ENCODE measurements at regions not wholly inside any gene's neighbourhood (a gene's known extent, or its start where the extent isn't known, plus 50 kb on each side); places are given as distances from the start of the nearest gene placed in this dataset.

GRCh38 chr18:11268741-11269233, 119.4 kb upstream of the PIEZO2 start:
- no peak for DNase-seq (ENCODE audit: low spot score)

DNA sequence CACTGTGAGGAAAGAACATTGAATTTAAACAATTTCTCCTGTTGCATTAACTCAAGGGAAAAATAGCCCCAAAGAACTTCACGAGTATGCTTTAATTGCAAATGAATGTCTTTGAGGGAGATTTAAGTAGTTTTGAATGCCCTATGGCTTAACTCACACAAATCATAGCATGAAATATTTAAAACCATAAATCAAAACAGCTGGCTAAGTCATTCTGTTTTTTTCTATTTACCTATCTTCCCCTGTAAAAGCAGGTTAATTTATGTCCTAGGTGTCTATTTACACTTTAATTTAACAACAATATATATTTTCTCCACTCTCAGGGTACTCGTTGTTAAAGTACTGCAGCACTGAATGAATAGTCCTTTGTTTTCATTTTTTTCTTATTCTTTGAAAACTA, 118.8 kb upstream of the PIEZO2 start:
- no peak for DNase-seq (ENCODE audit: low spot score)

DNA sequence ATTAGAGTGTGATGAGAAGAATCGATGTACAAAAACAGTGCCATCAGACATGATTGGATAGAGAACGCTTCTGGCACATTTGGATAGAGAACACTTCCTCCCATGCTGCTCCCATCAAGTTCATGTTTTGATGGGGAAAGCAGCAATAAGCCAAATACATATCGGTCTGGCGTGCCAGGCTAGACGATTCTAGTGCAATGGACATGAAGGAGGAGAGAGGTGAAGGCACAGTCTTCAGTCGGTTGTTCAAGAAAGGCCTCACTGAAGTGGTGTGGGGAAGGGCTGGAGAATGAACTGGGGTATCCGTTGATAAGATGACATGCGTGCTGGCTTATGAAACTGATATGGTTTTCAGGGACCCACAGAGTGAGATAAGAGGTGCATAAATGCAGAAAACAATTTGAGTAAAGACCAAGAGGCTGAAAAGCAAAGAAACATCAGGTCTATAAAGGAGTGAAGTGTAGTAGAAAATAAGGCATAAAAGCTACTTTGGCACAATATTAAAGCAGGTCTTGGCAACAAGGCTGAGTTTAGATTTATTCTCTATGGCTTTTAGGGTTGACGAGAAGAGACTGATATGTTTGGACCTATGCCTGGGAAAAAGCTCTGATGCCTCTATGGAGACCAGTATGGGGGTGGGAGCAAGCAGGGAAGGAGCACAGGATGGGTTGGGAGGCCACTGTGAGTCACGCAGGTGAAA, 117.6 kb upstream of the PIEZO2 start:
- no peak for DNase-seq (ENCODE audit: low spot score)

DNA sequence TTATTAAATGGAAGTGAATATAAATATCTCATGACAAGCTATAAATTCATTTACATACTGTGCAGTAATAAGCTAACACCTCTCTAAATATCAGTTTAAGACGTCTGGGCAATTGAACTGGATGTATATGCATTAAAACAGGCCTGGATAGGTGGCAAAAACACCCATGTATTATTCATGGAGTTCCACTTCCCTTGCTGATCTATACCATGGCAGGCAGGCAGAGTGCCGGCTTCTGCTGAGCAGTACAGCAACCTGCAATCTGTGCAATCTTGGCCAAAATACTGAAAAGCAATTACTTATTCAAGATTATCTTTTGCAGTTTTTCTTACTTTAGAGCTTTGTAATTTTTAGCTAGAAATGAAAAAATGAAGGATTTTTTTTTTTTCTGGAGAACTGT, 112.1 kb upstream of the PIEZO2 start:
- DNase-seq (ENCODE audit: low spot score): no peak

DNA sequence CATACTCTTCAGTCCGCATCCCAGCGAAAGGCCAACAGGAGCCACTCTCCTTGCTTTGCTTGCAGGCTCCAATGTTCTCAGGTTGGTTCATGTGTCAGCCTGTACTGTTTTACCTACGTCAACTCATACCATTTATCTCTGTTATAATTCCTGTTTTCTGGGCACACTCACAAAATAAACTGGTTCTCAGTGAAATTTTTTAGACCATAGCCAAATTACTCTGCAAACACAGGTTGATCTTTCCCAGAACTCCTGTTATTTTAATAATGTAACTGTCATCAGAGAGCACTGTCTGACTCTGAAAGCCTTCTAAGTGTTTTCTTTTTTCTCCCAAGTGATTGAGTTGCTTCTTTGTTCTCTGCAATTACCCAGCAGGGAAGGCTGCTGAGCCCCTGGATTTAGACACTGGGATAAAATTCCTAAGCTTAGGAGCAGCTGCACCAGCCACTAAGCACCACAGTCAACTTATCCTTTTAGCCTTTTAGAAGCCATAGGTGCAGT, 111.6 kb upstream of the PIEZO2 start:
- DNase-seq (ENCODE audit: low spot score): no peak

DNA sequence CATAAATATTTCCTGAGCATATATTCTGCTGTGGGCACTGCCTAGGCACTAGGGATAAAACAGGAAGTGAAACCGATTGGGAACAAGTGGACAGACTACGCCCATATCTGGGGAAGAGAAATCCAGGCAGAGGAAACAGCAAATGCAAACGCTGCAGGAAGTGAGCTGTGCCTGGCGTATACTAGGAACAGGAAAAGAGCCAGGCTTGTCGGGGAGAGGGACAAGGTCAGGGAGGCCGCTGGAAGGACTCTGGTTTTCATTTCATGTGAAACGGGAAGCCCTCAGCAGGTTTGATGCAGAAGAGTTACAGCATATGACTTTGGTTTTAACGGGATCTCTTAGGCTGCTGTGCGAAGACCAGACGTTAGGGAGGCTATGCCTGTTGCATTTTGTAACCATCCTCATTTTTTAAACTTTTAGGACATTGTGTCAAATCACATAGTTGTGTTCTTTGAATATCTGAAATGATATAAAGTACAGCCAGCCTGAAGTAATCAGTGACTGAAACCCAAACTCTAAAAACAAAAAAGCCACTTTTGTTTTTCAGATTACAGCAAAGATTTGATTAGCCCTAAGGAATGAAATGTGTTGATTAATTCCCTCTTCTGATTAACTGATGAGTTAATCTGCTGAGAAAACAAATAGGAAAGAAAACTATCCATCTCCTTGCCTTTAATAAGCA, 110.2 kb upstream of the PIEZO2 start:
- no peak for DNase-seq (ENCODE audit: low spot score)

DNA sequence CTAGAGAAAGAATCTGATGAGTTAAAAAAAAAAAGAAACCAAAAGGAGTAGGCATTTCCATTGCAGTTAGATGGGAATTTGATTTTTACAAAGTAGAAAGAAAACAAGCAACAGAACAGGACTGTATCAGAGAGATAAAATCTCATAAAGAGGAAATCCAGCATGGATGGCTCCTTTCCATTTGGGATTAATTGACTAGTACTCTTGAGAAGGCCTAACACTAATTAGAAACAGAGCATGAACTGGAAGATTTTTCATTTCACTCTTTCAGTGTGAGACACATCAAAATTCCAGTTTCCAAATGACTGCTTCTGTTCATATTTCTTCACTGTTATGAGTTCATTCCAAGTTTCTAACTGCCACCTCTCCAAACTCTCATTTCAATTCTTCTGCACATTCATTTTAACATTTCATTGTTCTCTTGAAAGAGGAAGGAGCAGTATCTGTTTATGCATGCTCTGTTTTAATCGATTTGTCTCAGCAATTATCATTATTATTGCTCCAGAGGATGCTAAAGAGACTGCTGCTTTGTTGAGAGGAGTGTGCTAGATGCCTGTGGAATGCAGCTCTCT, 108.8 kb upstream of the PIEZO2 start:
- DNase-seq (ENCODE audit: low spot score): no peak

- DNase-seq (ENCODE audit: low spot score): no peak
These were observed 106.9 kb upstream of the PIEZO2 start for GRCh38 chr18:11256251-11256650.

DNA sequence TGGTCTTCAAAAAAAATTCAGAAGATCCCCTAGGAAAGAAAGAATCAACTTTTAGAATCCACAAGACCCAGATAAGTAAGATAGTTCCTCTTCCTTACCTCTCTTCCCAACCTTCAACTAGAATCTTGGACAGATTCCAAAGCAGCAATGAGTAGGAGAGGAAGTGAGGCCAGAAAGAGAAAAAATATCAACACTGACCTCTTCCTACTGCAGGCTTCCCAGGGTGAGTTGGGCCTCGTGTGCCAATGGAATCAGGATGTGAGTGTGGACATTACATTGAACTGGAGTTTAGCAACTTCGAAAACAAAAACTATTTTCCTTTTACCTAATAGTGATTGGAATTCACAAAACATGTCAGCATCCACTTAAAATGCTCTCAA, 102.5 kb upstream of the PIEZO2 start:
- no peak for DNase-seq (ENCODE audit: low spot score)

GRCh38 chr18:11251229-11251890, 102.0 kb upstream of the PIEZO2 start:
- DNase-seq (ENCODE audit: low spot score): no peak

DNA sequence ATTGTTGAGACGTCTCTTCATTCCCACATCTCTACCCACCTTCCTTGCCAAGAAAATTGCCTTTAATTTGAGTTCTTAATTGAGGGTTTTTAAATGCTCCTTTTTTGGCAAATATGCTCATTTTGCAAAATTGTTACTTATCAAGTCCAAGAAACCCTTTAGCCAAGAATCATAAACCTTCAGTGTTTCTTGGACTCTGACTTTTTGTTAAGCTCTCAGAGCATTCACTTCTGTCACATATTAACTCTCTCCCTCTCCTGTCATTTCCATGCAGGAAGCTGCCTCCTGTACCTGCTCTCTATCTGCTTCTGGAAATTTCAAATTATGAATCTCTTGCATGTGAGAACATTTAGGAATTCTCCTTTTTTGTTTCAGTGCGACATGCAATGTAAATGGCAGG, 100.0 kb upstream of the PIEZO2 start:
- DNase-seq (ENCODE audit: low spot score): no peak

GRCh38 chr18:11247381-11247970, 98.1 kb upstream of the PIEZO2 start:
- DNase-seq (ENCODE audit: low spot score): no peak

DNA sequence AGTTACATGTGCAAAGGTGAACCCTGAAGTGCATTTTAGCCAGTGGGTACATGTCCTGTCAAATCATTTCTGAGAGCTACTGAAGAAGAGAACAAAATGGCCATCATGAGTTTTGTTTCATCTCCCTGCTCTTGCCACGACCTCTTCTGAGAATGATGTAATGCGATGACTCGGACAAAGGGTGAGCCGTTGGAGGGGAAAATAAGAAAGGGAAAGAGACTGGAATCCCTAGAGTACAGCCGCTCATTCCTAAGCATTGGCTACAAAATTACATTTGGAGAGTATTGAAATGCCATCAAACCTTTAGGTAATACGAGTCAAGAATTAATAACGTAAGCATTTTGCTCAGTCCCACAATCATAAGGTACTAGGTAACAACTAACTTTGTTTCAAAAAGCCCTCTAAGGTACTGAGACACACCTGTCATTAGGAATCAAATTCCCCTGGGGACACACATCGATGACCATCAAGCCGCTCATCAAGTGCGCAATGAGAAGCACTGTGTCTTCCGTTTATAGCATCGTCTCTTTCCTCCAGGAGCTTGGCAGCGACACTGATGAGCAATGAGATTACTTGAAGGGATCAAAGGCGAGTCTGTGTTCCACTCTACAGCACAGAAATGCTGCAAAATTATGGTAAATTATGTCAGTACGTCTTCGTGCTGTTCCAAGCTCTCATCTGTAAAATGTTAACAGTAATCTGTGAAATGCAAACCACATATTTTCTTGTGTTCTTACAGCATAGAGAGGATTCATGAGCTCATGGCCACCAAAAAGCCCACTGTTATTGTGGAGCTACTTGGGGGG, 97.3 kb upstream of the PIEZO2 start:
- DNase-seq (ENCODE audit: low spot score): no peak

DNA sequence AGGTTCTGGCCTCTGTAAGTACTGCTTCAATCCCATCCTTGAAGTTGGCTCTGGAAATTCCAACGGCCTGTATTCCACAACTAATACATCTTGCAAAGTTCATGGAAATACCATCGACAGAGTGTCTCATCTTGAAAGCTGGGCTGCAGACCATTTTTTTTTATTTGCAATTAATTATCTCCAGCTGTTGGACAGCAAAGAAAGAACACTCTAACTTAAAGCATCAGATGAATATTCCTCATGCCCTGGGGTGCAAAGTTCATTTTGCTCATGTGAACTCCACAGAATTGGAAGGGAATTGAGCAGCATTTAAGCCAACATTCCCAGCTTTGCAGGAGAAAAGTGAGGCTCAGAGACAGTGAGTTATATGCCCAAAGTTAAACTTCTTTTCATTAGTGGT, 96.5 kb upstream of the PIEZO2 start:
- no peak for DNase-seq (ENCODE audit: low spot score)

- DNase-seq (ENCODE audit: low spot score): no peak
These were observed 88.1 kb upstream of the PIEZO2 start for GRCh38 chr18:11237484-11237883.

GRCh38 chr18:11237066-11237465, 87.7 kb upstream of the PIEZO2 start:
- no peak for DNase-seq (ENCODE audit: low spot score)

DNA sequence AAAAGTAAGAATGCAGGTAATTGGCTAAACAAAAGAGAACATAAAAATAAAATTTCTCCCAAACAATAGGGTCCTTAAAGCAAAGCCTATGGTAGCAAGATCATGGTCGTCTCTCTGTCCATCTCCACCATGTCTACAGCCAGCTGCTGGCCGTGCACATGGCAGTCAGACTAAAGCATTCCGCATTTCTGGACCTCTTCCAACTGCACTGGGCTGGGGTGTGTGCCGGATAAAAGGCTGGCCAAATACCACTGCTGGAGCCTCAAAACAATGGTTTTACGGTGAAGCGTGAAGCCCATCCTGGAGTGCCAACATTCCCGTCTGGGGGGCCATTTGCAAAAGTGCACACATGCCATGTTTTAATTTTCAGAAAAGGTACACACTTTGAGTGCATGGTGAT, 74.8 kb upstream of the PIEZO2 start:
- no peak for DNase-seq (ENCODE audit: low spot score)

GRCh38 chr18:11219571-11219970, 70.2 kb upstream of the PIEZO2 start:
- no peak for DNase-seq (ENCODE audit: low spot score)

DNA sequence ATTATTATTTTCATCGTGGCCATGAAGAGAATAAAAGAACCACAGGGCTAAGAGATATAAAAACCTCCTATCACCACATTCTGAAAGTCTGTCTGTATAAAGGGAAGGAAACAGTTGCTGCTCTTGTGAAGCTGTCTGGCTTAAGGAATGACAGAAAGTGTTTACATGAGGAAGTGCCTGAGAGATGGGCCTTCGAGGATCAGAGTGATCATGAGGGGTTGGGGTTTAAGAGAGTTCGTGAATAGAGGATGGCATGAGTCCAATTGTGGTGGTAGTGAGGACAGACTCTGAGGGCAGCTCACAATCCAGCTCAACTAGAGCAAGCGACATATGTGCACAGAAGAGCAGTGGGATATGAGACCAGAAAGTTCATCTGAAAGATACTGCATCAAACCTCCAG, 65.8 kb upstream of the PIEZO2 start:
- peak; percentile 2 for DNase-seq (ENCODE audit: low spot score)

- DNase-seq (ENCODE audit: low spot score): no peak
These were observed 54.7 kb upstream of the PIEZO2 start for GRCh38 chr18:11204020-11204419.

- DNase-seq (ENCODE audit: low spot score): no peak
These were observed 50.1 kb upstream of the PIEZO2 start for GRCh38 chr18:11199477-11199876.
